Mucosa of rectum (tissue), 2 donors: ENCODE measurements at regions not wholly inside any gene's neighbourhood (a gene's known extent, or its start where the extent isn't known, plus 50 kb on each side); places are given as distances from the start of the nearest gene placed in this dataset.
"Not testable (repeated sequence)": the region's sequence is repeated elsewhere in the genome, so short reads cannot be mapped to it uniquely, and the experiment has no call there.

Source experiments
- H3K27ac ChIP-seq, 2 donors: one replicate each; pipeline ENCODE4 v1.7.0; 2013; ENCODE audit warnings: inconsistent platforms in 2 of 2, low read depth in 2 of 2, low read length in 2 of 2
- H3K27me3 ChIP-seq, 2 donors: one replicate each; pipeline ENCODE4 v1.7.0; 2013; ENCODE audit warnings: low read length in 2 of 2; ENCODE audit not compliant: control insufficient read depth in 2 of 2, insufficient read depth in 2 of 2
- H3K36me3 ChIP-seq, 2 donors: one replicate each; pipeline ENCODE4 v1.7.0; 2013; ENCODE audit warnings: low read length in 2 of 2; ENCODE audit not compliant: control insufficient read depth in 2 of 2, insufficient read depth in 2 of 2
- H3K4me1 ChIP-seq, 2 donors: one replicate each; pipeline ENCODE4 v1.7.0; 2013; ENCODE audit warnings: low read length in 2 of 2, mild to moderate bottlenecking in 1 of 2; ENCODE audit not compliant: control insufficient read depth in 2 of 2, insufficient read depth in 2 of 2
- H3K4me3 ChIP-seq, 2 donors: one replicate each; pipeline ENCODE4 v1.7.0; 2013; ENCODE audit warnings: low read length in 2 of 2
- H3K9ac ChIP-seq, 2 donors: one replicate each; pipeline ENCODE4 v1.7.0; 2013; ENCODE audit warnings: low read length in 2 of 2, low read depth in 1 of 2, mild to moderate bottlenecking in 1 of 2
- H3K9me3 ChIP-seq, 2 donors: one replicate each; pipeline ENCODE4 v1.7.0; 2013; ENCODE audit warnings: low read length in 2 of 2; ENCODE audit not compliant: control insufficient read depth in 2 of 2
- donor health status: healthy.
- donor health status: Normal muscosa, but diverticular disease.

DNA sequence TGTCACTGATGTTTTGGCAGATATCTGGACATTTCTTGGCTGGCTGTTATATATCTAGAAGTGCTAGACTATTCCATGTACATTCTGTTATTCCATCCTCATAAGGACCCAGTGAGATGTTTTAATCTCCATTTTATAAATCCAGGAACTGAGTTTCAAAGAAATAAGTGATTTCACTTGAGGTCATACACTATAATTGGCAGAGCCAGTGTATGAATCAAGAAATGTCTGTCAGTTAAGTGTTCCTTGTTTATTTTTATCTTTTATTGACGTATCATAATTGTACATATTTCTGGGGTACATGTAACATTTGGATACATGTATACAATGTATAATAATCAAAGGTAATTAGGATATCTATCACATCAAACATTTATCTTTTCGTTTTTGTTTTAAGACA, 338.3 kb upstream of the KLF4 start:
- H3K4me1 ChIP-seq: peaks cover 0 to 4% of the 10 kb centered on the region in 2 donors
- H3K36me3 ChIP-seq: no peaks in the 10 kb centered on the region
- H3K27me3 ChIP-seq: no peaks in the 10 kb centered on the region
- H3K9me3 ChIP-seq: no peaks in the 10 kb centered on the region
- H3K9ac ChIP-seq: no peak overlapping the region
- H3K4me3 ChIP-seq: no peak overlapping the region
- H3K27ac ChIP-seq: no peak overlapping the region

DNA sequence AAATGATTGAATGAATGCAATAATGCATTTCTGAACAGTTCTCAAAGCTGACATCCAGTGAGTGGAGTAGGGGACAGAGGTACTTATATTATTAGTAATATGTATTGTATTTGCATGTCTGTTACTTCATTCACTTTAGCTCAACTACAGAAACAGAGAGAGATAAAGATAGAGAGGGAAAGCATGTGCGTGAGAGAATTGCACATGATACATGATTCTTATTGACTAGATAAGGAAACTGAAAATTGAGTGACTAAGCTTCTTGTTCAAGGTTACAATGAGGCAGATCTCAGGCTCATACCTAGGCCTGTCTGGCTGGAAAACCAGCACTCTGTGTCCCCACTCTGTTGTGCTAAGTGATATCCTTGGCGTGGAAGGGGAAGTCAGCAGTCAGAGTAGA, 337.7 kb upstream of the KLF4 start:
- Histone ChIP-seq H3K9me3 (no peaks in the 10 kb centered on the region), H3K9ac (no peak overlapping the region), H3K4me1 (peaks cover 0 to 4% of the 10 kb centered on the region in 2 donors), H3K4me3 (no peak overlapping the region), H3K27me3 (no peaks in the 10 kb centered on the region), H3K27ac (no peak overlapping the region), H3K36me3 (no peaks in the 10 kb centered on the region)

DNA sequence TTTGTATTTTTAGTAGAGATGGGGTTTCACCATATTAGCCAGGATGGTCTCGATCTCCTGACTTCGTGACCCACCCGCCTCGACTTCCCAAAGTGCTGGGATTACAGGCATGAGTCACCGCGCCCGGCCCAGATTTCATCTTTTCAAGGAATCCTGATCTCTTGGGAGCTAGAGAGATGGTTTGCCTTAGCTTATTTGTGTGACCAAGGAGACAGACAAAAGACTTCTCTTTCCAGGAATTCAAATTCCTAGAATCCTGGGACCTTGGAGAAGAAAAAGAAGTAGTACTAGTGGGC, 337.1 kb upstream of the KLF4 start:
- not testable (repeated sequence) for H3K36me3 ChIP-seq, H3K4me3 ChIP-seq, H3K9ac ChIP-seq, H3K27ac ChIP-seq, H3K27me3 ChIP-seq, H3K9me3 ChIP-seq, H3K4me1 ChIP-seq

DNA sequence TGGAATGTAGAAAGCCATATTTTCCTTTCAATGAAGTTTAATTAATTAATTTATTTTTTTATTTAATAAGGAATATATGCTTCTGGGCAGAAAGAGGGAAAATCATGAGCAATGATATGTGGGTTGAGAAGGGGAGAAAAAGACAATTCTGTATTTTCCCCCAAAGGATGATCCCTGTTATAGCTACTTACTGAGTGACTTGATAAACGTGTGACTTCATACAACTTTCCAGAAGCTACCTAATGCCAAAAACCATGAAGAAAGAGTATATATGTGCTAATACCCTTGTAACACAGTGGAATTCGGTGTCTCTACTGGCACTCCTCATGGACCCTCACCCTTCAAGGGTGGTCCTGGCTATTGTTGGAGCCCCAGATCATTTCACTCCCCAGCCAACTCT, 335.0 kb upstream of the KLF4 start:
- no peak overlapping the region for H3K27ac ChIP-seq
- no peaks in the 10 kb centered on the region for H3K9me3 ChIP-seq
- peaks cover 4 to 5% of the 10 kb centered on the region in 2 donors for H3K4me1 ChIP-seq
- H3K9ac ChIP-seq: no peak overlapping the region
- no peaks in the 10 kb centered on the region for H3K36me3 ChIP-seq
- no peak overlapping the region for H3K4me3 ChIP-seq
- H3K27me3 ChIP-seq: no peaks in the 10 kb centered on the region

DNA sequence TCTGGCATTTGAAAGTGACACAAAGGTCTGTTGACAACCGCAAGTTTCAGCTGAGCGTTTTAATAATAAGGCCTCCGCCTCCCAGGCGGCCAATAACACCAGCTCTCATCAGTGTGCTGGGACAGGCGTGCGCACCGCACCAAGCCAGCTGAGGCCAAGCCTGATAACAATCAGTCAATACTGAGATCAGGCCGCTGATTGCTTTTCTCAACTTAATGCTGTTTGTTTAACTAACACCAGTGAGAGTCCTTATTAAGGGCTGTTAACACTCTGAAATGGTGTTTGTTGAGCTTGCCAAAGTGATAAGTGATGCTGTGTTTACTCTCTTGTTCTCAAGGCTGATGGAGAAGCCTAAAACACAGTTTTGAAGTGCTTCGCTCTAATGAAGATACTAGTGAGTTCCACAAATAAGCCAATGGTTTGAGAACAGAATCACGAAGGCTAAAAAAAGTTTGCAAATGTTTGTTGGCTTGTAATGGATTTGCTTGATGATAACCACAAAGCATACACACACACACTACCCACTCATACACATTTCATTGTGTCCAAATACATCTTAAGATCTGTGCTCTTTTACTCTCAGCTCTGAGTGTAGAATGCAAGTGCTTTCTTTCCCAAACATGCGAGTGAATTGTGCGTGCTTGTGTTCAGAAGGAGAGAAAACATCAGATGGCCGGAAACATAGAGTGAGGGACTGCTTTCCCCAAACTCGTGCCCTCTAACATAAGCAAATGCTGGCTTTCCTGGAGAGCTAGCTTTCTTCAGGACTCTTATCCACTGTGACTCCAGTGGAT, 330.4 kb upstream of the KLF4 start:
- peak overlapping the region in 1 of 2 donors; percentile 30 for H3K9ac ChIP-seq
- no peak overlapping the region for H3K4me3 ChIP-seq
- peaks cover 8 to 24% of the 10 kb centered on the region in 2 donors for H3K4me1 ChIP-seq
- peak overlapping the region in 1 of 2 donors; percentile 65 for H3K27ac ChIP-seq
- H3K27me3 ChIP-seq: no peaks in the 10 kb centered on the region
- no peaks in the 10 kb centered on the region for H3K36me3 ChIP-seq
- no peaks in the 10 kb centered on the region for H3K9me3 ChIP-seq

DNA sequence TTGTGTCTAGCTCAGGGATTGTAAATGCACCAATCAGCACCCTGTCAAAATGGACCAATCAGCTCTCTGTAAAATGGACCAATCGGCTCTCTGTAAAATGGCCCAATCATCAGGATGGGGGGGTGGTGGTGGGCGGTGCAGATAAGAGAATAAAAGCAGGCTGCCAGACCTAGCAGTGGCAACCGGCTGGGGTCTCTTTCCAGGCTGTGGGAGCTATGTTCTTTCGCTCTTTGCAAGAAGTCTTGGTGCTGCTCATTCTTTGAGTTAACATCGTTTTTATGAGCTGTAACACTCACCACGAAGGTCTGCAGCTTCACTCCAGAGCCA, 328.9 kb upstream of the KLF4 start:
- not testable (repeated sequence) for H3K4me3 ChIP-seq, H3K36me3 ChIP-seq, H3K9me3 ChIP-seq, H3K27me3 ChIP-seq, H3K27ac ChIP-seq, H3K9ac ChIP-seq
- peaks cover 8 to 24% of the 10 kb centered on the region in 2 donors for H3K4me1 ChIP-seq

DNA sequence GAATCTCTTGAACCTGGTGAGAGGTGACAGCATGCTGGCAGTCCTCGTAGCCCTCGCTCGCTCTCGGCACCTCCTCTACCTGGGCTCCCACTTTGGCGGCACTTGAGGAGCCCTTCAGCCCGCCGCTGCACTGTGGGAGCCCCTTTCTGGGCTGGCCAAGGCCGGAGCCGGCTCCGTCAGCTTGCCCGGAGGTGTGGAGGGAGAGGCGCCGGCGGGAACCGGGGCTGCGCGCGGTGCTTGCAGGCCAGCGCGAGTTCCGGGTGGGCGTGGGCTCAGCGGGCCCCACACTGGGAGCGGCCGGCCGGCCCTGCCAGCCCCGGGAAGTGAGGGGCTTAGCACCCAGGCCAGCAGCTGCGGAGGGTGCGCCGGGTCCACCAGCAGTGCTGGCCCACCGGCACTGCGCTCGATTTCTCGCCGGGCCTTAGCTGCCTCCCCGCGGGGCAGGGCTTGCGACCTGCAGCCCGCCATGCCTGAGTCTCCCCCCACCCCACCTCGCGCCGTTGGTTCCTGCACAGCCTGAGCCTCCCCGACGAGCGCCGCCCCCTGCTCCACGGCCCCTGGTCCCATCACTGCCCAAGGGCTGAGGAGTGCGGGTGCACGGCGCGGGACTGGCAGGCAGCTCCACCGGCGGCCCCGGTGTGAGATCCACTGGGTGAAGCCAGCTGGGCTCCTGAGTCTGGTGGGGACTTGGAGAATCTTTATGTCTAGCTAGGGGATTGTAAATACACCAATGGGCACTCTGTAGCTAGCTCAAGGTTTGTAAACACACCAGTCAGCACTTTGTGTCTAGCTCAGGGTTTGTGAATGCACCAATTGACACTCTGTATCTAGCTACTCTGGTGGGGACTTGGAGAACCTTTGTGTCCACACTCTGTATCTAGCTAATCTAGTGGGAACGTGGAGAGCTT, 328.3 kb upstream of the KLF4 start:
- H3K4me1 ChIP-seq: peaks cover 8 to 24% of the 10 kb centered on the region in 2 donors
- H3K36me3 ChIP-seq, H3K9me3 ChIP-seq, H3K9ac ChIP-seq, H3K27ac ChIP-seq, H3K27me3 ChIP-seq, H3K4me3 ChIP-seq: not testable (repeated sequence)

DNA sequence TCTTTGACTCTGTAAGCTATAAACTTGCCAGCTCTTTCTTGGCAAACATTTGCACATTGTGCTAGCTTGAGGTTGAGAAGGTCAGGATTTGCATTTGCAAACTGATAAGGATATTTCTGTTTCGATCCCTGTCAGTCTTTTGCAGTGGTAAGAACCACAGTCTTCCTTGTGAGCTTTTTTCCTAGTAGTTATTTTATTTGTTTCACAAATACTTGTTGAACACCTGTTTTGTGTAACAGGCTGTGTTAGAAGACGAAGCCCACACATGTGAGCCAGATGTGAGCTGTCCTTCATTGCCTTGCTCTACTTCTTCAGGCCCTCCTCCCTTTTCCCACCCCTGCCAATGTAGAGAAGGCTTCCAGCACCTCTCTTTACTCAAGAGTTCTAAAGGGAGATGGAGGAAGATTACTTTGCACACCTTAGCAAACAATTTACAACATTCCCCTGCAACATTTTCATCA, 327.0 kb upstream of the KLF4 start:
- Histone ChIP-seq H3K27ac (peak overlapping the region in 1 of 2 donors; percentile 70), H3K4me1 (peaks cover 8 to 24% of the 10 kb centered on the region in 2 donors), H3K36me3 (no peaks in the 10 kb centered on the region), H3K9ac (no peak overlapping the region), H3K27me3 (no peaks in the 10 kb centered on the region), H3K4me3 (no peak overlapping the region), H3K9me3 (no peaks in the 10 kb centered on the region)

DNA sequence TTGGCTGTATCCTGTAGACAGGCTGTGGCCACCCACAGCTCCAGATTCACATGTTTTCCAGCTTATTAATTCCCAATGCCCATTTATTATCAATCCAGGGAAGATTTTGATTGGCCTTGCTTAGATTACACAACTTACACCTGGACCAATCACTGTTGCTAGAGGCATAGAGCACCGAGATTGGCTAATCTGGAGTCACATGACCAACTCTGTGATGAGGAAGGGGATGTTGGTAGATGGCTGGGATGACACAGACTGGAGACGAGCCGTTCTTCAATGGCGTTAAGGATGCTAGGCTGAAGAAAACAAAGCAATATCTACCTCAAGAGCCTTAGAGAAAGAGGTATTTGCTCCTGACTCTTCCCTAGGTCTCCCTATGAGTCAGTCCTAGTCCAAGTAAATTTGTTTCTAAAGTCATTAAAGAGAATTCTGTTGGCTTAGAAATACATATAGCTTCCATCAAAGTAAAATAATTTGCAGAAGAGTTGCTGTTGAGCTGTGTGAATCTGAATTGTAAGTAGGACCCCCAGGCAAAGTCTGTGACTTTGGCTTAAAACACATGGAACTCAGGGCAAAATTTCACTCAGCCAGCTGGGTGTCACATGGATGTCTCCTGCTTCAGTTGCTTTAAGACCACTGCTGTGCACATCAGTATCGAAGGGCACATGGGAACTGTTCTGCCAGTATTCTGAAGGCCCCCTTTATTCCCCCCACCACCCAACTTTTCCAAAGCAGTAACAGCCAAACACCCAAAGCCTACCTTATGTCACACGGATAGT, 326.4 kb upstream of the KLF4 start:
- H3K4me3 ChIP-seq: no peak overlapping the region
- H3K36me3 ChIP-seq: no peaks in the 10 kb centered on the region
- H3K9me3 ChIP-seq: no peaks in the 10 kb centered on the region
- no peaks in the 10 kb centered on the region for H3K27me3 ChIP-seq
- H3K4me1 ChIP-seq: peaks cover 8 to 24% of the 10 kb centered on the region in 2 donors
- no peak overlapping the region for H3K9ac ChIP-seq
- H3K27ac ChIP-seq: peak overlapping the region; percentile 38 to 70

DNA sequence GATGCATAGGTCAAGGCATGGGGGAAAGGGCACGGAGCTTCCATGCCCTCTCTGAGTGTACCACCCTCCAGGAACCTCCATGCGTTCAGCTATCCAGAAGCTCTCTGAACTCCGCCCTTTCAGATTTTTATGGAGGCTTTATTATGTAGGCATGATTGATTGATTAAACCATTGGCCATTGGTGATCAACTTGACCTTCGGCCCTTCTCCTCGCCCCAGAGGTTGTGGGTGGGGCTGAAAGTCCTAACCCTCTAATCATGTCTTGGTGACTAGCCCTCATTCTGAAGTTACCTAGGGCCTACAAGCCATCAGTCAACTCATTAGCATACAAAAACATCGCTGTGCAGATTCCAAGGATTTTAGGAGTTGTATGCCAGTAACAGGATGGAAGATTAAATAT, 323.7 kb upstream of the KLF4 start:
- Histone ChIP-seq H3K9ac (no peak overlapping the region), H3K27me3 (no peaks in the 10 kb centered on the region), H3K4me1 (peaks cover 7 to 14% of the 10 kb centered on the region in 2 donors), H3K27ac (no peak overlapping the region), H3K4me3 (no peak overlapping the region), H3K36me3 (no peaks in the 10 kb centered on the region), H3K9me3 (no peaks in the 10 kb centered on the region)
